NCI-H226 (cell line): ENCODE measurements at regions not wholly inside any gene's neighbourhood (a gene's known extent, or its start where the extent isn't known, plus 50 kb on each side); places are given as distances from the start of the nearest gene placed in this dataset.

Experiments used
- DNase-seq: peaks from one replicate; pipeline ENCODE4 v3.0.0-alpha.2; 2015

GRCh38 chr4:67220861-67221260 lies 324.4 kb downstream of the CENPC start:
- DNase-seq, result no peak

DNA sequence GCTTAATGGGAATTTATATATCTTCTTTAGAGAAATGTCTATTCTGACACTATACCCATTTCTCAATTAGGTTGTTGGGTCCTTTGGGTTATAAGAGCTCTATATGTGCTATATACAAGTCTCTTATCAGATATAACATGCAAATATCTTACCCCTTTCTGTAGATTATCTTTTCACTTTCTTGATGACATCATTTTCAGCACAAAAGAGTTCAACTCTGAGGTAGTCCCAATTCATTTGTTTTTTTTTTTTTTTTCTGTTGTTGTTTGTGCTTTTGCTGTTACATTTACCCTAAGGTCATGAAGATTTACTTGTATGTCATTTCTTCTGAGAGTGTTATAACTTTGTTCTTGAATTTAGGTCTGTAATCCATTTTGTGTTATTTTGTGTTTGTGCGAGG lies 326.4 kb downstream of the CENPC start:
- DNase-seq, result no peak

- no peak for DNase-seq
Measured at GRCh38 chr4:67207941-67208441, 337.3 kb downstream of the CENPC start.

DNA sequence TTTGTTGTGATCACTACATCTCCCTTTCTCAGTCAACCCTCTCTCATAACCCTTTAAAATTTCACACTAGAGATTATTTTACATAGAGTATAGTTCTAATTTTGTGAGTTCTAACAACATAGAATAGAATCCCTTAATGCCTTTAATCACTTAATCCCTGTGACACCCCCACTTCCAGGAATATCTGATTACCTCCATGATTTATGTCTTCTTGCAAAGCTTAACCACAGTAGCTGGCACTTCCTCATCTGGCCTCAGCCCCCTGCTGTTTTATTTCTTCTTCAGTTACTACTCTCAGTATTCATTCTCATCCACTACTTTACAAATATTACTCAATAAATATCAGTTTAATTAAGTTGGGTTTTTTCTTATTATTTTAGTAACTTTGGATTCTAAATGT lies 340.9 kb downstream of the CENPC start:
- DNase-seq, result no peak

GRCh38 chr4:67201334-67201733 lies 344.0 kb downstream of the CENPC start:
- no peak for DNase-seq

DNA sequence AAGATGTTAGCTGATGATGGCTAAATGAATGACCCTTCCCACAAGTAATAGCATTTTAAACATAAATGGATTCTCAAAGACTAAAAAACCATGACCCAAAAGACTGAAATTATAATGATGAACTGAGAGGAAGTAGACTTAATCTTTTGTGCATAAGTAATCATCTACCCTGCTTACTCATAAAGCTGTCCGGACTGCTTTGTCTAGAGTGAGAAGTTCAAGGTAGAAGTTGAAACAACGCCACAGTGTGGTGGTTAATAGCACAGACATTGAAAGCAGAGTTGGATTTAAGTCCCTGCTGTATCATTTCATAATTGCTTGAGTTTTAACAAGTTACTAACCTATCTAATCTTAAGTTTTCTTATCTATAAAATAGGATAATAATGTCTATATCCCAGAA lies 346.6 kb downstream of the CENPC start:
- peak; percentile 27 for DNase-seq

DNA sequence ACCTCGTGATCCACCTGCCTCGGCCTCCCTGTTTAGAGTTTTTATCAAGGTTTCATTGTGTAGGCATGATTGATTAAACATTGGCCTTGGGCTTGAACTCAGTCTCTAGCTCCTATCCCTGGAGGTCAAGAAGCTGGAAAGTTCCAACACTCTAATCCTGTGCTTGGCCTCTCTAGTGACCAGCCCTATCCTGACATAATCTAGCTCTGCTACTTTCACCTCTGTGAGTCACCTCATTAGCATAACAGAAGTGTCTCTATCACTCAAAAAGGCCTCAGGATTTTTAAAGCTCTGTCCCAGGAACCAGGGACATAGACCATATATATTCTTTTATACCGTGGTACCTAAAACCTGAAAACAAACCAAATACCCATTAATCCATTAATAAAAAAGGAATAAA lies 377.5 kb downstream of the CENPC start:
- no peak for DNase-seq

- DNase-seq, result no peak
Measured at GRCh38 chr4:67162690-67163089, 382.6 kb downstream of the CENPC start.

DNA sequence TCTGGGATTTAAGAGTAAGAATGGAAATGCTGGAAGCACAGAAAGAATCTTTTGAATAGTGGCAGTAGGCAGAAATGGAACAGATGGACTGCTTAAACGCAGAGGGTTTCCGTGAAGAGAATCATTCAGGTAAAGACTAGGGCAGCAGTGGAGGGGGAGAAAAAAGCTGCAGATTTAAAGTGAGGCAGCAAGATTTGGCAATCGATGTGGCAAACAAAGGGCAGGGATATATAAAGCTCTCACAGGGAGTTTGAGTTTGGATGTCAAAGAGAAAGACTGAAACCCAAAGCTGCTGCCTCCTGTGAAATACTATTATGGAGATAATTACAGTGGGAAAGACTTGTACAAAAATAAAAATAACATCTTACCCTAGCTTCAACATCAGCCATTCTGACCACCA lies 384.0 kb downstream of the CENPC start:
- no peak for DNase-seq

- DNase-seq, result no peak
Measured at GRCh38 chr4:67160394-67160793, 384.9 kb downstream of the CENPC start.

GRCh38 chr4:67158666-67159065 lies 386.6 kb downstream of the CENPC start:
- no peak for DNase-seq

- DNase-seq, result no peak
Measured at GRCh38 chr4:67152976-67153375, 392.3 kb downstream of the CENPC start.

GRCh38 chr4:67151376-67152343 lies 393.6 kb downstream of the CENPC start:
- DNase-seq, result no peak

DNA sequence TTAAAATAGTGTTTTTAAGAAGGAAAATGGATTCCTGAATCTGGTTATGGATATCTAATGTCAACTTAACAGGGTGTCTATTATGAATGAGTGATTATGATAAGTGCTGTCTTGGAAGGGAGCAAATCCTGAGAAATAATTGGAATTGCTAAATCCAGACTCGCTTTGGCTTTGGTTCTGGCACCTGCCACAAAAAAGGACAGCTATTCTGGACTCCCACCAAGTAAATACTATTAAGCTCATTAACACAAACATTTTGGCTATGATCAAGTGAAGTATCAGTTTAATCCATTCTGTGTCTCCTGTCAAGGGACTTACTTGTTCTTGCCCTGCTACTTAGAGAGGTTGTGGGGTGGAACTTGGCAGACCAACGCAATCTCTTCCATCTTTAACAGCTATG lies 403.7 kb downstream of the CENPC start:
- no peak for DNase-seq

DNA sequence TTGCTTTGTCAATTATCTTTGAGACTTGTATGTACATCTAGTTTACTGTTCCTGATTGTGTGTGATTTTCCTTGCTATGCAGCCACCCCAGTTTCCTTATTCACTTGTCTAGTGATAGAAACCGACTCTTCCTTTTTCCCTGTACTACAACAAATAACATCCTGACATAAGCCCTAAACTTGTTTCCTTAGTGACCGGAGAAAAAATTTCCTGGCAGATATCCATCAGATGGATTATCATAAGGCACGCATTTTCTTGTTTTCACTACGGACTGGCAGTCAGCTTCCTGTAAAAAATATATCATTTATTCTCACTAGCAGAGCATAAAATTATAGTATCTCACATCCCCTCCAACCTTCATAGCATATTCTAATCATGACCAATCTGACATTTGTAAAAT lies 410.7 kb downstream of the CENPC start:
- DNase-seq, result no peak

- no peak for DNase-seq
Measured at GRCh38 chr4:67133162-67133561, 412.1 kb downstream of the CENPC start.

DNA sequence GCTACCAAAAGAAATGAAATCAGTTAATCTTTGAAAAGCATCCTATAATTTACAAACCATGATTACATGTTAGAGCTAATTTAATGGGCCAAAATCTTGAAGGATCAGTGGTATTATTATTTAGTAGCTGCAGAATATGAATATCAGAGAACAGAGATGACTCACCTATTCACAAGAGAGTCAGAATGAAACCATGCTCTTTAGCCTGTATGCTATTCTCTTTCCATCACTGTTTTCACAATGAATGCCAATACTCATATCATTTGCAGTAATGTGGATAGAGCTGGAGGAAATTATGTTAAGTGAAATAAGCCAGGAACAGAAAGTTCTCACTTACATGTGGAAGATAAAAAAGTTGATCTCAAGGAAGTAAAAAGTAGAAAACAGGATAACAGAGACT lies 414.1 kb downstream of the CENPC start:
- no peak for DNase-seq

DNA sequence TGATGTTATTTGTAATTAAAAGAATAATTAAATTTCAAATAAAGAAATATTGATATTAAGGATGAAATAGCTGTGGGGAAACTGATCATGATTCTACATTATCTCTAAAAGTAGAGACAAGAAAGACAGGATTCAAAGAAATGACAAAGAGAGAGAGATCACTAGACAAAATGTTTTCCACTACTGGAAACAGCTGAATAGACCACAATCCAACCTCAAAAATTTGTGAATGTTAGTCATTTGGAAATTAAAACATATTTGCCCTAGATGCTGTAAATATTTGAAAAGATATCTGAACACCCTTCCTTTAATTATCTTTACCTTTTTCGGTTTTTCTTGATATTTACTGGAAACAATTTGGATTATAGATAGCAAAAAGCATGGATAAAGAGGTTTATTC lies 414.9 kb downstream of the CENPC start:
- no peak for DNase-seq

DNA sequence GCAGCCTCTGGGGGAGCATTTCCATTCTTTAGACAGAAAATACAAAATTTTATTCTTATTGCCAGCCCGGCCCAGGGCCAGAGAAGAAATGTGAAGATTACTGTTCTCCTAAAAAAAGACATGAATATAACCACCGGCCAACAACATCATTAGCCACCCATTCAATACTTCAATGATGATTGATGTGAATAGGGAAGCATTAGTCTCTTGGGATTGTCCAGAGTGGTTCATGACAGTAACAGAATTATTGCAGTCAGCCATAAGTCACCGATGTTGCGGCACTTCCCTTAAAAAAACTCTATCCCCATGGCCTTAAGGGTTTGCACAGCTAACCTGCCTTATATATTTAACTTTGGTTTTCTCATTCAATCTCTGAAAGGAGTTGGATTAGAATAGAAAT lies 418.7 kb downstream of the CENPC start:
- no peak for DNase-seq

DNA sequence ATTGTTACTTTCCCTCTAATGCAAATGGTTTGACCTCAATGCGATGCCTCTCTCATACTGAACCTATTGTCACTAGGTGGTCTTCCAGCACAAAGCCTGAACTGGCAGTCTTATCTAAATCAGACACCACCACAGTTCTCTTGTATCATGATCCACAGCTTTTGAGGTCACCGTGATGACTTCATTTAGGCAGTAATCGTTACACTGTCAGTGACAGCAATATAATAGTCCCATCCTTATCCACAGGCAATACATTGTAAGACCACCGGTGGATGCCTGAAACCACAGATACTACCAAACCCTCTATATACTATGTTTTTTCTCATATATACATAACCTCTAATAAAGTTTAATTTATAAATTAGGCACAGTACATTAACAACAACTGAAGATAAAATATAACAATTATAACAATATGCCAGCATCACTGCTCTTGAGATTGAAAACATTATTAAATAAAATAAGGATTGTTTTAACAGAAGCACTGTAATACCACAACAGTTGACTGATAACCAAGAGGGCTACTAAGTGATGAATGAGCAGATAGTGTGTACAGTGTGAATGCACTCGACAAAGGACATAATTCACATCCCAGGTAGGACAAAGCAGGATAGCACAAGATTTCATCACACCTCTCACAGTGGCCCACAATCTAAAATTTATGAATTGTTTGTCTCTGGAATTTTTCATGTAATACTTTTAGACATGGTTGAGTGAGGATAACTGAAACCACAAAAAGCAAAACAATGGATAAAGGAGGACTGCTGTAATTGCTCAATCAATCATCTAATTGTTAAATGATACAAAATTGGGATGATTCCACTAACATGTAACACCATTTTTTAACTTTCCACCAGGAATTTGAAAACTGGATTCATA lies 419.4 kb downstream of the CENPC start:
- DNase-seq, result no peak

- DNase-seq, result no peak
Measured at GRCh38 chr4:67124716-67125115, 420.6 kb downstream of the CENPC start.

DNA sequence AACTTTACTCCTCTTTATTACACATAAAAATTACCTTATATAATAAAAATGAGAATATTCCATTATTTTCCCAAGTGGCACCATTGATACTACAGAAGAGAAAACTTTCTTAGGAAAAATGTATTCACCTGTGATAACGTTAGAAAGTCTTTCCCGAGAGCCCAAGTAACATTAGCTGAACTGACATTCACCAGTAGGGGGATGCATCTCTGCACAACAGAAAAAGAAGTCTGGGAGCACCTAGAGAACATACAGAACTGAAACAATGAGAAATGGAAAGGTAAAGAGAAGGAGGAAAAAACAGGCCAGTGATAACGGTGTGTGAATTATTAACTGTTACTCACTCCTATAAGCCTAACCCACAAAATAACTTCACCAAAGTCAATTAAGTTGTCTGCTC lies 423.3 kb downstream of the CENPC start:
- peak; percentile 10 for DNase-seq

DNA sequence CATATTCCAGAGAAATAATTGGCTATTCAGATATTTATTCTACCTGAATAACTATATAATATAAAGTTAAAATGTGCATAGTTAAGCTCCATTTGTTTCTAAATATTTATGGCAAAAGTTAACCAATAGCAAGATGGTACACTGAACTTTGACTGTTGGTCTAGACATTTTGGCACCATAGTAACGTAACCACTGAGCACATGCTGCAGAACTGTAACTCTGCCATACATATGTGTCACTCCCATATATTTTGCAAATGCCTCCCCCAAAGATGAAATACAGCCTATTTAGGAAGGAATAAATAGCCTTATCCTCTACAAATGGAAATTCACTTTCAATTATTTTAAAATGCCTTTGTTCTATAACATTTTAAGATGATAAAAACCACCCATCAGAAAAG lies 424.9 kb downstream of the CENPC start:
- no peak for DNase-seq

DNA sequence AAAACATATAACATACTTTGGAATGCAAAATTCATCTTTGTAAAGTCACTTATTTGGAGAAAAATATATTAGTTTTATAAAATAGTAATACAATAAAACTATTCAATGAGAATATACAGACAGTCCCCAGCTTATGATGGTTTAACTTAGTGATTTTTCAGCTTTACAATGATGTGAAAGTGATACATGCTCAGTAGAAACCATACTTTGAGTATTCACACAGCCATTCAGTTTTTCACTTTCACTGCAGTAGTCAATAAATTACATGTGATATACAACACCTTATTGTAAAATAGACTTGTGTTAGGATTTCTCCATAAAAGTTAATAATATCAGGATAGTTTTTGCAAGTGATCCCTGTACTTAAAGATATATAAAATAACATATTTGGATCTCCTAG lies 436.0 kb downstream of the CENPC start:
- no peak for DNase-seq
